ENCODE measurements at regions not wholly inside any gene's neighbourhood (a gene's known extent, or its start where the extent isn't known, plus 50 kb on each side); places are given as distances from the start of the nearest gene placed in this dataset.

GRCh38 chr7:68873616-68874015, 724.7 kb upstream of the AUTS2 start:
- TF ChIP-seq CTCF (conservative IDR thresholded peaks at IDR 0.05 in 1 of 2, IDR thresholded peaks at IDR 0.05 in 1 of 2; ENCODE audit: low read depth in 1 of 2, low read length in 2 of 2) (no peak), EZH2 (IDR thresholded peaks at IDR 0.05; ENCODE audit: low read length, missing control alignments) (no peak)

All from fibroblast of lung (primary cell).